Jurkat, Clone E6-1 (cell line): ENCODE measurements at regions not wholly inside any gene's neighbourhood (a gene's known extent, or its start where the extent isn't known, plus 50 kb on each side); places are given as distances from the start of the nearest gene placed in this dataset.

ENCODE experiments used
- DNase-seq: peaks from one replicate; pipeline ENCODE4 v3.0.0-alpha.2; 2011; ENCODE audit warnings: low read depth, low spot score
- H3K4me3 ChIP-seq: 2 replicates; pipeline ENCODE4 v1.5.1; 2011; ENCODE audit warnings: mild to moderate bottlenecking, low read length, control low read depth, moderate library complexity

DNA sequence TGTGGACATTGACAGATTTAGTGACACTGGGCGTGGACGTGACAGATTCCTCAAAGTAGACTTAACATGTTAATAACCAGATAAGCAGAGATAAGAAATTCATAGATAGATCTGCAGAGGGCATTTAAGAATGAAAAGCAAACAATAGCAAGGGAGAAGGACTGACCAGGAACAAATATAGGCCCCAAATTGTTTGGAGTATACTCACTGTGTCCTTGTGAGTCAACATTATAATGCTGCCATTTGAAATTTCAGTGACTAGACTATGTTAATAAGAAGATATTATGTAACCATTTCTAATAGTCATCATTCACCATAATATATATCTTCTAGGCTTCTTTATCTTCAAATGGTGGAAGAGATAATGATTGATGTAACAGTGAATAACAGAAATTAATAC lies 78.1 kb upstream of the SLC38A11 start:
- H3K4me3 ChIP-seq: no peak overlapping the region

DNA sequence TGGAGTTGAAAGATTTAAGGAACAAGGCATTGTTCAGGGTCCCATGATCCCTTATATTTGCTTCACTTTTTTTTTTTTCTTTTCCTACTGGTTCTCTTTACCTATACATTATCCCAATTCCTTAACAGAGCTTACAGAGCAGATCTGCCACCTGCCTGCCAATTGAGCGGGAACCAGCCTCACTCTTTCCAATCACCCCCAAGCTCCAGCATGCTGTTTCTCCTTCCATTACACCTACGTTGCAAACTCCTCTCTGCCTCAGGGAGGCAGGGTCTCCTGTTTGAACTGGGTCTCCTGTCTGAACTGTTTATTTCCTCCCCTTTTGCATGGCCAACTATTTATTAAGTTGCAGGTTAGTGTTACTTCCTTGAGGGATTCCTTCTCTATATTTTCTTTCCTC lies 77.2 kb upstream of the SLC38A11 start:
- no peak overlapping the region for H3K4me3 ChIP-seq
- no peak for DNase-seq

More for the DNA sequence above, 78.1 kb upstream of the SLC38A11 start:
- DNase-seq: no peak

- H3K4me3 ChIP-seq: no peak overlapping the region
- DNase-seq: no peak
Observed at GRCh38 chr2:165024199-165024598, 68.9 kb upstream of the SLC38A11 start.

- no peak for DNase-seq
- H3K4me3 ChIP-seq: no peak overlapping the region
Observed at GRCh38 chr2:165022781-165023180, 67.5 kb upstream of the SLC38A11 start.

GRCh38 chr2:165017966-165018596 lies 62.8 kb upstream of the SLC38A11 start:
- H3K4me3 ChIP-seq: peak overlapping the region; percentile 4
- DNase-seq: peak; percentile 67

DNA sequence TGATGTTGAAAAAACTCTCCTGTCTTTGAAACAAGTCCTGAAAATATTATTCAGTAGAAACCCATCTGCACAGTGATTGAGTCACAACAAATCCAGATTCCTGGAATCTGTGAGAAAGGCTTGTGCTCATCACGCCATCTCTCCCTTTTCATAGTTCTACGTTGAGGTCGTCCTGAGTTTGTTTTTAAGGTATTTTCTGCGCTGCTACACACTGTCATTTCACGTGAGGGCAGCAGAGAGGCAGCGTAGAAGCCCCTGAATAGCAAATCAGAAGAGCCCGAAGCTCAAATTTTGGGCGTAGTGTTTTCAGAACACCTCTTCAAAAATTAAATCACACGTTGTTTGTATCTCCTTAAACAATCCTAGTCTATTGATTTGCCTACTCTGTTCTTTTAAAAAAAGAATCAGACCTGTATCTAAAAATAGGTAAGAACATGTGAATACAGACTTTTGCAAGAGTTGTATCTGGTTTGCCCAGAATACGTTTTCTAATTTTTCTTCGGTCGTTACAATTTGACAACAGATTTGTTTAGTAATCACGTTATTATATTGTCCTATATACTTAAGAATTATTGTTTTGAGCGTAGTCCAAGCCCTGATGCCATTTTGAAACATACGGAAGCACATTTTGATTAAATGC lies 61.6 kb upstream of the SLC38A11 start:
- no peak overlapping the region for H3K4me3 ChIP-seq
- DNase-seq: peak; percentile 83

GRCh38 chr2:165015052-165015642 lies 59.8 kb upstream of the SLC38A11 start:
- peak; percentile 69 for DNase-seq
- no peak overlapping the region for H3K4me3 ChIP-seq

DNA sequence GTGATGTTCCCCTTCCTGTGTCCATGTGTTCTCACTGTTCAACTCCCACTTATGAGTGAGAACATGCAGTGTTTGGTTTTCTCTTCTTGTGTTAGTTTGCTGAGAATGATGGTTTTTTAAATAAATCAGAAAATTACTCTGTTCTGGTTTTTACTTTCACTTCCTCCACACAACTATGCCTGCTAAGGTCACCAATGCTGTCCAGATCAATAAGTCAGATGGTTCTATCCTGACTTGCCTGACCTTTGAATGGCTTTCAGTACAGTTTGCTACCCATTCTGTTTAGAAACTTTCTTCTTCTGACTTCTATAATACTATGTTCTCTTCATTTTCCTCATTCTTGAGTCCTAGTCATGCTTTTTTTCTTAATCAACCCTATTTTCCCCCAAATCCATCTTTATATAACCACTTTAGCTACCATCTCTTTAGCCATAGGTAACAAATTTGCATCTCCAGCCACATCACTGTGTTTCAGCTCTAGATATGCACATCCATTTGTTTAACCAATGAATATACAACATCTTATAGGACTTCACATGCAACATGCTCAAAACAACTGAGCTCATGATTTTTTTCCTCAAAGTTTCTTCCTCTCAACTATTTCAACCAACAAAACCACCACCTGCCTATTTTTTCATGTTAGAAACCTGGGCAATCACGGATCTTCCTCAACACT lies 58.8 kb upstream of the SLC38A11 start:
- H3K4me3 ChIP-seq: no peak overlapping the region
- DNase-seq: no peak

DNA sequence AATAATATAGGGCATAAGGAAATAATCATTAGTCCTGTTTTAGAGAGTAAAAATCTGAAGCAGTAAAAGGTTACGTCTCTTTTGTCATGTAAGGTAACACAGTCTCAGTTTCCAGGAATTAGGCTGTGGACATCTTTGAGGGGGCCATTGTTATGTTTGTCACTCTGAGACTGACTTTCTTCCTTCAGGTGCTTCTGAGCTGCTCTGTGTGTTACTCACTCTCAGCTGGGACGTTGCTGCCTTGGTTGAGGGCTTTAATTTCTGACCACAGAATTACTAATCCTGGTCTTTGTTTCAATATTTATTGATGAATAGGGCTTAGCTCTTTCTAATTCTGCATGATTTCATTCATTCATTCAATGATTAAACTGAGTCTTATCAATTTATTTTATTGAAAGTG lies 55.9 kb upstream of the SLC38A11 start:
- H3K4me3 ChIP-seq: no peak overlapping the region
- DNase-seq: no peak

GRCh38 chr2:165010556-165010955 lies 55.2 kb upstream of the SLC38A11 start:
- DNase-seq: no peak
- H3K4me3 ChIP-seq: no peak overlapping the region

- no peak for DNase-seq
- no peak overlapping the region for H3K4me3 ChIP-seq
Observed at GRCh38 chr2:165009466-165009865, 54.1 kb upstream of the SLC38A11 start.

- no peak overlapping the region for H3K4me3 ChIP-seq
- DNase-seq: no peak
Observed at GRCh38 chr2:165008730-165009315, 53.5 kb upstream of the SLC38A11 start.

GRCh38 chr2:165007161-165007744 lies 51.9 kb upstream of the SLC38A11 start:
- DNase-seq: no peak
- H3K4me3 ChIP-seq: no peak overlapping the region
